NB4 (cell line): ENCODE measurements at regions not wholly inside any gene's neighbourhood (a gene's known extent, or its start where the extent isn't known, plus 50 kb on each side); places are given as distances from the start of the nearest gene placed in this dataset.

Experiments used
- MYC ChIP-seq: IDR thresholded peaks from 2 replicates; pipeline ENCODE4 v1.6.1; 2011; ENCODE audit warnings: low read depth, low read length
- POLR2A ChIP-seq: IDR thresholded peaks from 2 replicates; pipeline ENCODE4 v1.6.1; 2011; ENCODE audit warnings: mild to moderate bottlenecking; ENCODE audit not compliant: insufficient read length; ENCODE audit errors: extremely low read depth
- TF ChIP-seq, protein P1 (sequence below): IDR thresholded peaks from one replicate; pipeline ENCODE4 v1.5.1; 2012; ENCODE audit warnings: low read depth, low read length
- TF ChIP-seq, protein P2 (sequence below): IDR thresholded peaks from 2 replicates; pipeline ENCODE4 v1.6.1; 2011; ENCODE audit warnings: low read depth, low read length

DNA sequence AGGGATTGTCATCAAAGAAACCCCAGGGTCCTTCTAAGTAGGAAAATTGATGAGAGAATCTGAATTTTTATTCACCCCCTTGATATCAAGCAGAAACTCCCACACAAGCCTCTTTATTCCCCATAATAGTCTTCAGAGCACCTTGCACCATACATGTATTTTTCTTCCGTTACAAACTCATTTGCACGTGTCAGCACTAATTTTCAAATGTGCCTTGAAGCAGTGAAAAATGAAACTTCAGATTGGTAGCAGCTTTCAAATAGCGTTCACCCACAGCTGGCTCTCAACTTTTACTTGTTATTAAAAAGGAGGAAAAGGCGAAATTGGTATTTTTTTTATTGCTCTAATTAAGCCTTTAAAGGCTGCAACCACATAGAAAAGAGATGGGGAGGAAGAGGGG, 343.0 kb upstream of the TENM4 start:
- TF ChIP-seq, protein P1, sequence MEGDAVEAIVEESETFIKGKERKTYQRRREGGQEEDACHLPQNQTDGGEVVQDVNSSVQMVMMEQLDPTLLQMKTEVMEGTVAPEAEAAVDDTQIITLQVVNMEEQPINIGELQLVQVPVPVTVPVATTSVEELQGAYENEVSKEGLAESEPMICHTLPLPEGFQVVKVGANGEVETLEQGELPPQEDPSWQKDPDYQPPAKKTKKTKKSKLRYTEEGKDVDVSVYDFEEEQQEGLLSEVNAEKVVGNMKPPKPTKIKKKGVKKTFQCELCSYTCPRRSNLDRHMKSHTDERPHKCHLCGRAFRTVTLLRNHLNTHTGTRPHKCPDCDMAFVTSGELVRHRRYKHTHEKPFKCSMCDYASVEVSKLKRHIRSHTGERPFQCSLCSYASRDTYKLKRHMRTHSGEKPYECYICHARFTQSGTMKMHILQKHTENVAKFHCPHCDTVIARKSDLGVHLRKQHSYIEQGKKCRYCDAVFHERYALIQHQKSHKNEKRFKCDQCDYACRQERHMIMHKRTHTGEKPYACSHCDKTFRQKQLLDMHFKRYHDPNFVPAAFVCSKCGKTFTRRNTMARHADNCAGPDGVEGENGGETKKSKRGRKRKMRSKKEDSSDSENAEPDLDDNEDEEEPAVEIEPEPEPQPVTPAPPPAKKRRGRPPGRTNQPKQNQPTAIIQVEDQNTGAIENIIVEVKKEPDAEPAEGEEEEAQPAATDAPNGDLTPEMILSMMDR, result no peak
- TF ChIP-seq POLR2A, result no peak
- TF ChIP-seq, protein P2, sequence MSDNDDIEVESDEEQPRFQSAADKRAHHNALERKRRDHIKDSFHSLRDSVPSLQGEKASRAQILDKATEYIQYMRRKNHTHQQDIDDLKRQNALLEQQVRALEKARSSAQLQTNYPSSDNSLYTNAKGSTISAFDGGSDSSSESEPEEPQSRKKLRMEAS, result no peak
- no peak for TF ChIP-seq MYC
